Suprapubic skin (tissue), 3 donors: ENCODE measurements at regions not wholly inside any gene's neighbourhood (a gene's known extent, or its start where the extent isn't known, plus 50 kb on each side); places are given as distances from the start of the nearest gene placed in this dataset.

ENCODE experiments used
- POLR2AphosphoS5 ChIP-seq, 3 donors: sonication (generic); formaldehyde crosslinking; IDR thresholded peaks; one replicate each; pipeline ENCODE4 v1.6.1; 2017; ENCODE audit warnings: antibody characterized with exemption in 3 of 3
- TF ChIP-seq, protein P1 (sequence below), 2 donors: fragments of 200-600 bp in 1 of 2; fragments of 450-650 bp in 1 of 2; sonication (generic) in 1 of 2; IDR thresholded peaks; one replicate each; pipeline ENCODE4 v1.5.1; 2016 to 2019; ENCODE audit warnings: antibody characterized with exemption in 2 of 2, mild to moderate bottlenecking in 1 of 2, moderate library complexity in 1 of 2

DNA sequence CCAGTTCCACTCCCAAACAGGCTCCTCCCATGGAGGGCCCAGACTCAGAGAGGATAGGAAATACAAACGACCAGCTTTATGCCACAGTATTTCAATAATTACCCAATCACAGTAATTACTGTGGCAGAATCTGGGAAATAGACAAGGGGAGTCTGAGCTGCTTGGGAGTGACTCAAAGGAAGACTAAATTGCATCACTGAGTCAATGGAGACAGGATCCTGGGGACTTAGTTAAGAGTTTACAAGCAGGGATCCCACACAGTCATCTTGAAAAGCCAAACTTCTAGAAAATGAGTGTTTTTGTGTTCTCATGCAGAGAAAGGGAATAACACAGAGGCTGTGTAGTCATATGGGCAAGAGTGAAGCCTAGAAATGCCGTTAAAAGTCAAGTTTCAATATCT lies 1142.1 kb downstream of the CNTNAP5 start:
- no peak for TF ChIP-seq POLR2AphosphoS5 (IDR thresholded peaks at IDR 0.05)
- TF ChIP-seq, protein P1, sequence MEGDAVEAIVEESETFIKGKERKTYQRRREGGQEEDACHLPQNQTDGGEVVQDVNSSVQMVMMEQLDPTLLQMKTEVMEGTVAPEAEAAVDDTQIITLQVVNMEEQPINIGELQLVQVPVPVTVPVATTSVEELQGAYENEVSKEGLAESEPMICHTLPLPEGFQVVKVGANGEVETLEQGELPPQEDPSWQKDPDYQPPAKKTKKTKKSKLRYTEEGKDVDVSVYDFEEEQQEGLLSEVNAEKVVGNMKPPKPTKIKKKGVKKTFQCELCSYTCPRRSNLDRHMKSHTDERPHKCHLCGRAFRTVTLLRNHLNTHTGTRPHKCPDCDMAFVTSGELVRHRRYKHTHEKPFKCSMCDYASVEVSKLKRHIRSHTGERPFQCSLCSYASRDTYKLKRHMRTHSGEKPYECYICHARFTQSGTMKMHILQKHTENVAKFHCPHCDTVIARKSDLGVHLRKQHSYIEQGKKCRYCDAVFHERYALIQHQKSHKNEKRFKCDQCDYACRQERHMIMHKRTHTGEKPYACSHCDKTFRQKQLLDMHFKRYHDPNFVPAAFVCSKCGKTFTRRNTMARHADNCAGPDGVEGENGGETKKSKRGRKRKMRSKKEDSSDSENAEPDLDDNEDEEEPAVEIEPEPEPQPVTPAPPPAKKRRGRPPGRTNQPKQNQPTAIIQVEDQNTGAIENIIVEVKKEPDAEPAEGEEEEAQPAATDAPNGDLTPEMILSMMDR (IDR thresholded peaks at IDR 0.05): no peak
